Activated CD4-positive, CD25-positive, alpha-beta regulatory T cell treated with anti-CD3 and anti-CD28 coated beads, Interleukin-2, amount 50 U/mL, for 72 hours (primary cell): ENCODE measurements at regions not wholly inside any gene's neighbourhood (a gene's known extent, or its start where the extent isn't known, plus 50 kb on each side); places are given as distances from the start of the nearest gene placed in this dataset.
"Not testable (repeated sequence)": the region's sequence is repeated elsewhere in the genome, so short reads cannot be mapped to it uniquely, and the experiment has no call there.

Source experiments
- DNase-seq: peaks from one replicate; pipeline ENCODE4 v3.0.0; 2021

DNA sequence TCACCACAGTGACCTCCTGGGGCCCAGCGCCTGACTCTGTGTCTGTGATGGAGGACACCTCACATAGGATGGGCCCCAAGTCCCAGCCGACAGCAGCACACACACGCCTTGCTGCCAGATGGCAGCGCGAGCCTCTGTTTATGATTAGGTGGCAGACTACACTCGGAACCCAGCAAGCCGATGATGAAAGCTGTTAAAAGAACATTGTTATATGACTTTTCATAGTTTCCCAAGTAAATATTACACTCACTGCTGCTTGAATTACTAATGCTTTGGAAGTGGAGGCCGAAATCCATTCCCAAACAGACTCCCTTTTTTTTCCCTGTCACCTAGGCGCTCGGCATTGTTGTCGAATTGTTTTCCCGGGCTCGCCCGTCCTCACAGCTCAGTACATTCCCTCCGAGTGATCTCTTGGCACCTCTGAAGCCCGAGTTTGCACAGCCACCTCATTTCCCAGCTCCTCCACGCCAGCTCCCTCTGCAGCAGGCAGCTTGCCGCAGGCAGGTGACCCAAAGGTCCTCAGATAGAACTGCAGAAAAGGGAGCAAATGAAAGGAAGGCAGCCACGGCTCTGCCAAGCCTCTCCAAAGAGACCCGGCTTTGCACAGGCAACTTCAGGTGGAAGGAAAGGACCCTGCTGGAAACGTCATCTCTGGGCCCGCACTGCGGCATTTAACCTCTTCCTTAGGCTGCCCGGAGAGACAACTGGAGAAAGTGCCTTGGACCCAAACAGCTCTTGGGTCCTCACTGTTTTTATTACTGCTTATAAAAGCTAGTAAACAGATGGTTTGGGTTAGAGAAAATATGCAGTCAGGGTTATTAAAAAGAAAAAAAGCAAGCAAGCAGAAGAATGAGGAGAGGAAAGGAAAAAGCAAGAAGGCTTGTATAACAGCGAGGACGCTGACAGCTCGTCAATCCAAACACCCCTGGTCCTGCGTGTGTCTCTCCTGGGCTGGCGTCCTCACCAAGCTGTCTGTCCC, 72.2 kb upstream of the SLC25A33 start:
- no peak for DNase-seq

DNA sequence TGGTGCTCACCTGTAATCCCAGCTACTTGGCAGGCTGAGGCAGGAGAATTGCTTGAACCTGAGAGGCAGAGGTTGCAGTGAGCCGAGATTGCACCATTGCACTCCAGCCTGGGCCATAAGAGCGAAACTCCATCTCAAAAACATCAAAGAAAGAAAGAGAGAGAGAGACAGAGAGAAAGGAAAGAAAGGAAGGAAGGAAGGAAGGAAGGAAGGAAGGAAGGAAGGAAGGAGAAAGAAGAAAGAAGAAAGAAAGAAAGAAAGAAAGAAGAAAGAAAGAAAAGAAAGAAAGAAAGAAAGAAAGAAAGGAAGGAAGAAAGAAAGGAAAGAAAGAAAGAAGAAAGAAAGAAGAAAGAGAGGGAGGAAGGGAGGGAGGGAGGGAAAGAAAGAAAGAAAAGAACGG, 69.4 kb upstream of the SLC25A33 start:
- DNase-seq, result not testable (repeated sequence)

DNA sequence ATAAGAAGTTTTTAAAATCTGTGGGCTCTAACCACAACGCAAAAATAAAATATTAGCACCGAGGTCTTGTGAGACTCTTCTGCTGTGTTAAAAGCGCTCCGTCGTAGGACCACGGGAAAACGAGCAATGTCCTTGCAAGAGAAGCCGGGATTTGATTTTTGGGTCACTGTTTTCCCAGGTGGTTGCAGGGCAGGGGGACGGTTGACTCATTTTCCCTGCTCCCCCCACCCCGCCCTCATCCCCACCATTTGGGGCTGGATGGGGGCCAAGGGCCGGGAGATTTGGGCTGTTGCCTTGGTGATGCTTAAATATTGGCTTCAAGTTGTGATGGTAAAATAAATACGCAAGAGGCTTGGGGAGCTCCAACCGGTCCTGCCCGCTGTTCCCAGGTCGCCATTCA, 67.6 kb upstream of the SLC25A33 start:
- no peak for DNase-seq

DNA sequence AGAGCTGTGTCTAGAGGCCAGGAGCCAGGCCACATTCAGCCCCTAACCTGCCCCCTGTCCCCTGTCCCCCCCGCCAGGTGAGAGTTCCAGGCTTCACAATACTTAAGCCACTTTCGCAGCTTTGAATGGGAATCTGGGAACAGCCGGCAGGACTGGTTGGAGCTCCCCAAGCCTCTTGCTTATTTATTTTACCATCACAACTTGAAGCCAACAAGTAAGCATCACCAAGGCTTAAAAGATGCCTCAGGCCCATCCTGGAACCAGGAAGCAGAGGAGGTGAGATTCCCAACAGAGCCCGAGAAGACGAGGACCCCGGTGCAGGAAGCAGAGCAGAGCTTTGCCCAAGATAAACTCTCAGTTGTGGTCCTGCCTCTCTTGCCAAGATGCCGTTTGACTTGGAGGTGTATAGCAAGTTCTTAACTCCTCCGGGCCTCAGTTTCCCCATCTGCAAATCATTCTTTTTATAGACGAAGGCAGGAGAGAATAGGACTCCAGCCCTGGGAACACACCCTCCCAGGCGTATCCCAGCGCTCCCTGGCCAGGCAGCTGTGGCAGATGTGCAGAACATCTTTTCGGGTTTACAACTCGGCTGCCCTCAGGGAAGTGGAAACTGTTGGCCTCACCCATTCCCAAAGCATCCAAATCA, 66.8 kb upstream of the SLC25A33 start:
- DNase-seq, result no peak

DNA sequence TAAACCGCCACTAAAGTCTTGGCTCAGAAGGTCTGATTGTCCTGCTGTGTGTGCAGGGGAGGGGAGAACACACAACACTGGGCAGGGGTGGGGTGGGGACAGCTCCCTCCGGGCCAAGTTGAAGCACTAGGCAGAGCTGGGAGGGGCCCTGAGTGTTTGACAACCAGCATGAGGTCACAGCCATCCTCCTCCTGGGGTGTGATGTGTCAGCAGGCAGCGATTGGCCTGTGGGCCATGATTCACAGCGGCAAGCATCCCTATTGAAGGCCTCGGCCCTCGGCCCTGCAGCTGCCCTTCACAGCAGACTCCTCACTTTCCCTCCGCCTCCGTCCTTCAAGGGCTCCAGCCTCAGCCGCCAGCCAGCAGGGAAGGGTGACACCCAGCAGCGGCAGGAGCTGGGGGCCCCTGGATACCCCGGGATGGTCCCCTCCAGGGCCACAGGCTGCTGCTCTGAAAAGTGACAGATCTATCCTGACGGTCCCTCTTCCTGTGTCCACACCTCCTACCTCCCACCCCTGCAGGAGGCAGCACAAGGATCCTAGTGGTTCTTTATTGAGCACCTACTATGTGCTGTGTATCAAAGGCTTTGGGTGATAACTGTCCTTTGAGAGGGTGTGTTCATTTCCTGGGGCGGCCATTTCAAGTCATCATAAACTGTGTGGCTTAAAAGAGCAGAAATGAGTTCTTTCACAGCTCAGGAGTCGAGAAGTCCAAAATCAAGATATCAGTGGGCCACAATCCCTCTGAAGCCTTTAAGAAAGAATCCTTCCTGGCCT, 66.0 kb upstream of the SLC25A33 start:
- no peak for DNase-seq

DNA sequence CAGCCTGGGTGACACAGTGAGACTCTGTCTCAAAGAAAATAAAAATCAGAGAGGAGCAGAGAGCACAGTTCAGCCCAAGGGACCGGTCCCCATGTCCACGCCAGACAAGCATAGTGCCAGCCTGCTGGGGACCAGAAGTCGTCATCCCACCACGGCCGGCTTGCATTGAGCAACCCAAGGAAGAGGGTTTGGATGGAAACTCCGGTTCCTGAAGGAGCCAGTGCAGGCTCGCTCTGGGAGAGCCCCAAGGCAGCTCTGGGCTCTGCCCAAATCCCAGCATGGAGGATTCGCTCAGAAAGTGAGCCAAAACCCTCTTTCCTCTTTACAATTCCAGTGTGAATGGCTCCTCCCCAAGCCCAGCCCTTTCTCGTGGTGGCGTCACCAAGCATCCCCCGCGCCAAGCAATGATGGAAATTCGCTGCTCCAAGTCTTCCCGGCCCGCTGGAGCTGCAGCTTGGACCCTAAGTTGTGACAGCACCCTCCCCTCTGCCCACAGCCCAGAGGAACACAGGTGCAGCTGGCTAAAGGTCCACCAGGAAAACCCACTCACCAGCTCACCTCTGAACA, 64.1 kb upstream of the SLC25A33 start:
- DNase-seq, result no peak

DNA sequence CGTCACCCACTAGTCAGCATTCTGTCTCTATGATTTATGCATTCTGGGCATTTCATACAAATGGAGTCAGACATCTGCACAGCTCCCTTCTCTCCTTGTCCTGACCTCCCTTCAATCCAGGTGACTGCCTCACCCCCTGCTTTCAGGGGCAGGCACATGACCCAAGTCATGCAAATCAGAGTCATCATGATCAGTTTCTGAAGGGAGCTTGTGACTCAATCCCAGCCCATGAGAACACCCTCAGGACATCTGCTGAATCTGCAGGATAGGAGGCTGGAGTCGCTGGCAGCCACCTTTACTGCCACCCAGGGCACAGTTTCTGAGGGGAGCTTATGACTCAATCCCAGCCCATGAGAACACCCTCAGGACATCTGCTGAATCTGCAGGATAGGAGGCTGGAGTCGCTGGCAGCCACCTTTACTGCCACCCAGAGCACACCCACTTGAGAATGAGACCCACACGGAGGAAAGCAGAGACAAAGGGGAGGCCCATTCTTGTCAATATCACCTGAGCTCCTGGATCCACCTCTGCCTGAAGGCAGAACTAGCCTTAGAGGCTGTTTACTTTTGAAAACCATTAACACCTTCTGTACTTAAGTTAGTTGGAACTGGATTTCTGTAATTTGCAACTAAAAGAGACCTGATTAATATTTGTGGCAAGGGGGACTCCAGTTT, 62.3 kb upstream of the SLC25A33 start:
- DNase-seq, result no peak

DNA sequence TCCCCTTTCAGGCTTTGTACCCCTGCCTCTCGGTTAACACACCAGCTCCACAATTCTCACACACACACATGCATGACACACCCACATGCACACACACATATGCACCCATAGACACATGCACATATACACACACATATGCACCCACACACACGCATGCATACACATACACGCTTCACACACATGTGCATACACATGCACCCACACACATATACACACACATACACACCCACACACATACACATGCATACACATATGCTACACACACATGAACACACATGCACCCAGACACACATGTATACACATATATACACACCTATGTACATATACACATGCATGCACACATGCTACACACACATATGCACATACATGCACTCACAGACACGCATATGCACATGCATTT, 61.7 kb upstream of the SLC25A33 start:
- no peak for DNase-seq

DNA sequence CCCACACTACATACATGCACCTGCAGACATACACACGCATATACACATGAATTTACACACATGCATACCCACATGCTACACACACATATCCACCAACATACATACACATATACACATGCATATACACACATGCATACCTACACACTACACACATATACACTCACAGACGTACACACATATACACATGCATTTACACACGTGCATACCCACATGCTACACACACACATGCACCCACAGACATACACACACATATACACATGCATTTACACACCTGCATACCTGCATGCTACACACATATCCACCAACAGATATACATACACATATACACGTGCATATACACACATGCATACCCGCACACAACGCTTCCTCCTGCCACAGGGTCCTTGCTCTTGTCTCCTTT, 61.2 kb upstream of the SLC25A33 start:
- no peak for DNase-seq

DNA sequence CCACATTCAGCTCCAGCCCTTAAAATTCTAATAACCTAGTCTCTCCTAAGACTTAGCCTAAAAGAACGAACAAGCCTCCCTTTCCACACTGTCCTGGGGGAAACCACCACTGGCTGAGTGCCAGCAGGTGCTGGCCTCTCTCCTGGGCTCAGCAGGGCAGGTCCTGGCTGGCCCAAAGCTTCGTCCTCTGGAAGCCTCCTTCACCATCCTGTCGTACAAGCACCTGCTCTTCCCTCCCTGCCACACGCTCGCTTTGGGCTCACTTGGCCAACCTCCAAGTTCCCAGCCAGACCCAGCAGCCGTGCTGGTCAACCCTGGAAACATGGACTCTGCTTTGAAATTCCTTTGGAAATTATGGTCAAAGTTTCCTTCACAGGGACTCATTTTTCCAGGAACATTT, 58.2 kb upstream of the SLC25A33 start:
- DNase-seq, result no peak

DNA sequence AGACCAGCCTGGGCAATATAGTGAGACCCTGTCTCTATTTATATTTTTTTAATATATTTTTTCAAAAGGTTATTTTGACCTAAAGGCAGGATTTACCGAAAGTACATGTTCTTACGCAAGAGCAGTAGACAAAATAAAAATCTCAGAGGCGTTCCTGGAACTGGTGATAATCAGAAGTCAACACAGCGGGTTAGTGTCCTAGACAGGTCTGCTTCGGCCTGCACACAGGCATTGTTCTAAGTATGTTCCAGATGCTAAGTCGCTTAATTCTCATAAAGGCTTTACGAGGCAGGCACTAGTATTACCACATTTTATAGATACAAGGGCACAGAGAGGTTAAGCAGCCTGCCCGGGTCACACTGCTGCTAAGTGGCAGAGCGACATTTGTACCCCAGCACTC, 56.9 kb upstream of the SLC25A33 start:
- DNase-seq, result no peak

DNA sequence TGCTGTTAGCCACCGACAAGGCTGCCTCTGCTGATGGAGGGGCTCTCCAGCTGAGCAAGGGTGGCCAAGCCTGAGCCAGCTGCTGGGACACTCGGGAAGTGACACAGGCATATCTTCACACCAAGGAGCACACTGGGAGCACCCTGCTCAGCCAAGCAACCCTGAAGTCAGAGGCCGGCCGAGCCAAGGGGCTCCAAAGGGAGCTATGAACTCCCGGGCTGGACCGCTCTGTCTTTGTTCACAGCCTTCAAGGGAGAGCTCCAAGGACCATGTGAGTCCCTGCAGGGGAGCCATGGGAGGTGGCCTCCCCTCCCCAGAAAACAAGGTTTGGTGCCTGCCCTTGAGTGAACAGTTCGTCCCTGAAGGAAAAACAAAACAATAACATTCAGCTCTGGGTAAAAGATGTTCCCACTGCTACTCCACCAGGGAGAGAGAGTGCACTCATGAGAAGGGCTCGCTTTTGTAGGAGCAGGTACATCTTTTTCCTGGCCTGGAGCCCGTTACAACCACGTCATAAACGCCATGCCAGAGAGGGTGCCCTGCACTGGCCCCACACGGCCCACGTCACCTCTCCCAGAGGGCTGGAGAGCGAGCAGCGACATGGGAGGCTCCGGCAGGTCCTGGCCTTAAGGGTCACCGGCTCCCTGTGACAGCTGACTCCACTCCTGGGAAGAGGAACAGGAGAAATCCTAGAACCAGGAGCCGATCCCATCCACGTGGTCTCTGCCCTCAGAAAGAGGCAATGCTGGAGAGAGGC, 56.3 kb upstream of the SLC25A33 start:
- DNase-seq, result no peak

DNA sequence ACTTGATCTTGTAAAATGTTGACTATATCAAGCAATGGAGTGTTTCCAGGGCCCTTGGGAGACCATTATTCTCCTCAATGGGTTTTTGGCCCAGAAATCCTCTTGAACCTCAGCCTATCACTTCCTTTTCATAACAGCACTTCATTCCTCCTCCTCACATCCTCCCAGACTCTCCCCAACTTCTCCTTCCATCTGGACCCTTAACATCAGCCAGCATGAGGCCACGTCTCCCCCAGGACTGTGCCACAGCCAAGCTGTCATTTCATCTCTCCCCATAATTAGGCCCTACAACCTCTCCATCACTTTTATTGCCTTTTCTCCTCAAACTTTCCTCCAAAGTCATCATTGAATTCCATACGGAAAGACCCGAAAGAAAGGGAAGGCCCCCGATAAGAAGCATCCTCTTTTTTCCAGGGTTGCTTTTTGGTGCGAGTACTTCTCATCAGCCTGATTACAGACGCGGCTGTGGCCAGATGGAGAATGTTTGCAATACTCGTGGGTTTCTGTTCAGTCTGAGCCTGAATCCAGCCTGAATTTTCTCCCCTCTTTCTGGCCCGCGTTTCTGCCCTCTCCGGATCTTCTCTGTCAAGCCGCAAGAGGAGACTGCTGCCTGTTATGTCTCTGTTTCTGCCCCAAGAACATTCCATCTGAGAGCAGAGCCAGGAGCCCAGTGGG, 52.7 kb upstream of the SLC25A33 start:
- DNase-seq, result no peak
